HG03558 (cell line): ENCODE measurements at regions not wholly inside any gene's neighbourhood (a gene's known extent, or its start where the extent isn't known, plus 50 kb on each side); places are given as distances from the start of the nearest gene placed in this dataset.
"Not testable (repeated sequence)": the region's sequence is repeated elsewhere in the genome, so short reads cannot be mapped to it uniquely, and the experiment has no call there.

Source experiments
- ATAC-seq: cut with Tn5 transposase; IDR thresholded peaks from one replicate; pipeline ENCODE4 v1.9.1; 2021; ENCODE audit warnings: moderate number of reproducible peaks; ENCODE audit not compliant: unreplicated experiment; ENCODE audit errors: extremely low read depth

DNA sequence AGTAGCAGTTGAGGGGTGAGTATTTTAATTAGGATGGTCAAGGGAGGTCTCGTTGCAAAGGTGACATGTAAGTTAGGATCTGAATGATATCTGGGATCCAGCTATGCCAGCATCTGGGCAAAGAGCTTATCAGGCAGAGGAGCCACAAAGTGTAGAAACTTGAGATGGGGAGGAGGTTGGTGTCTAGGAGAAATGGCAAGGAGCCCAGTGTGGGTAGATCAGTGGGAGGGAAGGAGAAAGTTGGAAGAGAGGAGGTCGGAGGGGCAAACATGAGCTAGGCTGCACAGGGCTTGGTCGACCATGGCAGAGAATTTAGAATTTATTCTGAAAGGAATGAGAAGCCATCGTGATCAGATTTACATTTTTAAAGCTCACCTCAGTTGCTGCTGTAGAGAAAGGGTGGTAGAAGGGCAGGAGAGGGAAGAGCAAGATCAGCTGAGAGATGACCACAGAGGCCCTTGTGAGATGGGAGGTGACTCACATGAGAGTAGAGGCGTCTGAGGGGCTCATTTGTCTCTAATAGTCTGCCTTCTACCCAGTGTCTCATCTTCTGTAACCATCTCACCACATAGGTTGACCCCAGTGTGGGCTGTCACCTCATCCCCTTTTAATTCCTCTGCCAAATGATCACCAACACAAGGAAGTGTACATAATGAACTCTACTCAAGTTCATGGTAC is 170.0 kb downstream of the ETAA1 start:
- ATAC-seq = no peak

DNA sequence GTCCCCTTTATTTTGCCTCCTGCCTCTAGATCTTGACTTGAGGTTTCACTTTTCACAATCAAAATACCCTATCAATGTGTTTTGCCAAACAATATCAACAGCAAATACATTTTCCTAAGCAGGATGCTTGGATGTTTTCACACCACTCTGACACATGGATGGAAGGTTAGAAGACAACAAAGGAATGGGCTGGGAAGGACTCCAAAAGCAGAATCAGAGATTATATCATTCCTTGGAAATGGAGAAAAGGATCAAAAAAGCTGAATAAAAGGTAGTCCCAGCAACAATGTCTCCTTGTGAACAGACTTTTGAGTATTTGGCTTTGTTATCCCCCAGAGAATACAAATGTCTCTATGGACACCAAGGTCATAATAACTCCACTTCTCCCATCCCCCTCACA is 170.8 kb downstream of the ETAA1 start:
- no peak for ATAC-seq

DNA sequence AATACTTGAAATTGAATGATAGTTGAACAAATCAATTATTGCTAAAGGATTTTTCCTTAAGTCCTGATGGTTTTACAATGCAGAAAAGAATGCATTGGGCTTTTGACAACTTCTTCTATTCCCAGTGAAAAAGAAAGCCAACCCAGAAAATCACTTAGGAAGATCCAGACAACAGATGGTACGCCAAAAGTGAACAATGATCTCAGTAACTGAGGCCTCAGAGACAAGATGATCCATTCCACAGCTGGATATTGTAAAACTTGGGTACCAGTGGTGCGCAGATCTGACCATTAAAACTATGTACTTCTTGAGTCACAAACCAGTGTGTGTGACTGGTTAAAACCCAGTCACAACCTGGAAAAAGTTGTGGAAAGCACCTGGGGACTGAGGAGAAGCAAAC is 173.5 kb downstream of the ETAA1 start:
- no peak for ATAC-seq

DNA sequence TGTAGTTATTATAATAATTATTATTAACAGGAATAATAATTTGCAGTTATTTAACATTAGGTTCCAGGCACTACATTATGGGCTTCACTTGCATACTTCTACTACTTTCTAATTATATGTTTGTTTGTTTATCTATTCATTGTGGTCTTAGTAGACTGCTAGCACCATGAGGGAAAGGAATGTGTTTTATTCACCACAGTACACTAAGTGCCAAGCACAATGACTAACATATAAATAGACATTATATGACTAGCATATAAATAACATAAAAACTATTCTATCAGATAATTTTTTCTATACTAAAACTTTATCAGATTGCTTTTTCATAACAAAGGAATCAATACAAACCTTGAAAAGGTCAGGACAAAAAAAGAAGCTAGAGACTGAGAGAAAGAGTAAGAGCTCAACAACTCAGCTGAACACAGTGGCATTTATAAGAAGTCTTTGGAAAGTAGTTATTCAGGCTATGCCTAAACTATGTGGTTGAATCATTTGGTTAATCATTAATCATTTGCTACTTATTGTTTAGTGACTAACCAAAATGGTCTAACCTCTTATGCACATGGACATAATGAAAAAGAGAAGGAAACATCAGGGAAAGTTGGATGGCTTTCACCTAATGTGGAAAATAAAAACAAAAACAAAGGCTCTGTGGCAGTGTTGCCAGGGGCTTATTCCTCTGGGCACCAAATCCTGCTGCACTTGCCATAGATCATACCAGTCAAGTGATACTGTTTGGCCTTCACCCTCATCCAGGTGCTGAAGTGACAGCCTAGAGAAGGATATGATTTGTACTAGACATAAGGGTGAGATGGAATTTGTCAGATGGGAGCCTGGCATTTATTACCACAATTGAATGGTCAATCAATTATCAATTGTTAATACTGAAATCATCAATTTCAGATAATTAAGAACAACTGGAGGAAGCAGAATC is 174.9 kb downstream of the ETAA1 start:
- no peak for ATAC-seq

DNA sequence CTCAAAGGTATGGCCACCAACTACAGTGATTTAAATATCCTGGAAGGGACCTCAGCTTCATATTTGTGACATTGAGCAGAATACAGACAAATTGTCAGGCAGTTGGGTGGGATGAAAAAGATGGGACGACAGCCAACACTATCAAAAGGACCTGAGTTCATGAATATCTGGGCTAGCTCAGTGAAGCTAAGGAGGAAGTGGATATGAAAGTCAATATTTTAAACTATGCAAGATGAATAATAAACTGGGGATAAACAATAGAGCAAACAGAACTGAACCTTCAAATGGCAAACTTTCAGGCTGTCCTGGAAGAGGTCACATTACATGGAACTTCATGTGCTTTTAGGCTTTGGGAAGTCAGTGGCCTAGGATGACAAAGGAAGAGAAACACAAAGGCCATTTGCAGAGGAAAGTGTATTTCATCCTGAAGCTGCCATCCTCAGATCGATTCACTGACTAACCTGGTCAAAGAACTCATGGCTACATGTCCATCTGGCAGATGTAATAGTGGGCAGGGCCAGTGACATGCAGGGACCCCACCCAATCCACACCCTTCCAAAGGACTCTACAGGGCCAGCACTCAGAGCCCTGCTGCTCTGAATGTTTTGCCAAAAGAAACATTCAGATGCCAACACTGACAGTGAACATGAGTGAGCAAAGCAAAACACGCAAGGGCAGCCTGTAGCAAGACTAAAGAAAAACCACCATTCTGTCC is 175.7 kb downstream of the ETAA1 start:
- ATAC-seq = no peak

DNA sequence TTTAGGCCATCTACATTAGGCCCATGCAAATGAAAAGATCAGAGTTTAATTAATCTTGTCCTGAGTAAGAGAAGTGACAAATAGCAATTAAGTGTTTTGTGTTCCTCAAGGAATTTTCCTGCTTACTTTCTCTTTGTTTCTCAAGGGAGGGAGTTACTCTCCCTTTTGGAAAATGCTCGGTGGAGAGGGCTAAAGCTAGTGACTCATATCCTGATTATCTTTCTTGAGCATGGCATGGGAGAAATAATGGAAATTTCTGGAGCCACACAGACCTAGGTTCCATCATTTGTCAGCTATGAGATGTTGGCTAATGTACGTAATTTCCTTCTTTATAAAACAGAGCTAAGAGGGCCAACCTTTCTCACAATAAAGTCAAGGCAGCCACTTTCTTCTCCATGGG is 177.1 kb downstream of the ETAA1 start:
- no peak for ATAC-seq

DNA sequence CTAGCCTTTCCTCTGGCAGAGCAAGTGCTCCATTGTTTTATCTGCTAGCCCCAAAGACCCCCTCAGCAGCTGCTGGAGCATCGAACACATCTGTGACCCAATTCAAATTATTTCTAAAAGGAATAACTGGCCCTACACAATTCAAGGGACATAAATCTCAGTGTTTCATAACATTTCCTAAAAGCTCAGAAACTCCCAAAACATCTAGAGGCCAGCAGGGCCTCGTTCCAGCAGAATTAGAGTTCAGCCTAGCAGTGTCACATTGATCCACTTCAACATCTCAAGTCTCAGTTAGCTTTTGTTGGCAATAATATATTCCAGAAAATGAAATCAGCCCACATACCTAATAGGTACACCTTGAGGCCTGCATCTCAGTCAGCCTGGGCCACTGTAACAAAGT is 179.1 kb downstream of the ETAA1 start:
- no peak for ATAC-seq

DNA sequence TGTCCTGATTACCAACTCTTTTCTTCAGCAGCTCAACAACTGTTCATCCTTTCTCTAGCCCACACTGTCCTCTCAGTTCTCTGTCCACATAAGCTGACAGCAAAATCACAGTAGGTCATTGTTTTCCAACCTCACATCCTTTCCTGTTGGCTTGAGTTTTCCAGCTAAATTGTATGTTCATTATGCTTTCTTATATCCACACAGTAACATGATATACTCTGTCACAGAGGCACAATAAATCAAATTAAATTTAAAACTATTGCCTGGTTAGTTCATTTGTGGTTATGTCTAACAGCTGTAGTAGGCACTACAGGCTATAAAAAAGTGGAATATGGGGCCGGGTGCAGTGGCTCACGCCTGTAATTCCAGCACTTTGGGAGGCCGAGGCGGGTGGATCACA is 179.9 kb downstream of the ETAA1 start:
- no peak for ATAC-seq

DNA sequence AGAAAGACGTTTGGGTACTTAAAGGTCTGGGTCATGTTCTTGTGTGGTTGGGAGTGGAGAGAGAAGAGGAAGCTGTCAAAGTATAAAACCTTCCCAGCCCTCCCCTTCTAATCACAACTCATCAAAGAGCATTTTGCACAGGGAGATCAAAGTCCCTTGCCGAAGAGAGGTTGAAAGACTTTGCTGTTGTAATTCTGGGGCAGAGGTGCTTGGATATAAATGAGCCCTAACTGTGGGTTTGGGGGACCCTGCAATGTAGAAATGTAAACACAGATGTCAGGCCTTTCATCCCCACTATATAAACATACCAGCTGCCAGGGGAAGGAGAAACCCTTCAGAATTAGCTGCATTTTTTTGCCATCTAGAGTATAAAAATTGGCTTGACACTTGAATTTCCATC is 182.1 kb downstream of the ETAA1 start:
- ATAC-seq = no peak

DNA sequence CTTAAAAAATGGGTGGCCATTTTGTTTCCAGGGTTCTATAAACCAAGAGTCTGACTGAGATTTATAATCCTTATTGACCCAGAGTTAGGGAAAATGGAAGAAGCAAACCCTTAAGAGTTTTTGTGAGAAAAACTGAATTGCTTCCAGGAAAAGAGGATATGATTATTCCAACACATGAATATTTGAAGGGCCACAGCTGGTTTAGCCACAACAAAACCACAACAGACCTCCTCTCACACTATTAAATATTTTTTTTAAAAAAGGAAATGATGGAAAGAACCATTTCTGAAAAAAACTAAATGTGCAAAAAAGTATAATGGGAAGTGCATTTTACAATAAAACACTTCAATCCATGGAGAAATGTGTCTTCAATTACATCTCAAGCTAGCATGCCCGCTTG is 182.7 kb downstream of the ETAA1 start:
- no peak for ATAC-seq

DNA sequence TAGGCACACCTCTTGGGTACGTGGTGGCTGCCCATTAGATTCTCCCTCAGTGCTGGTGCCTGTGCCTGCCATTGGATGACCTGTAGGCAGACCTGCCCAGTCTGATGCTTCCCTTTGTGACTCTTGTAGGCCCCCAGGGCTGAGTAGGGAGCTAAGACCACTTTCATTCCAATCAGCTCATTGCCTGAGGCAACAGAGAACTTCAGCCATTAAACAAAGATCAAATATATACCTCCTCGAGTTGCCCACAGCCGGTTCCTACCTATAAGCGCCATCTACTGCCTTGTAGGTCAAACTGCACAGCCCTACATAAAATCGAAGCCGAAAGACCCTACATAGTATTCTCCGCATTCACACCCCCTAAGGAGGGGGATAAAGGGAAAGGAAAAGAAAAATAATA is 184.6 kb downstream of the ETAA1 start:
- no peak for ATAC-seq

DNA sequence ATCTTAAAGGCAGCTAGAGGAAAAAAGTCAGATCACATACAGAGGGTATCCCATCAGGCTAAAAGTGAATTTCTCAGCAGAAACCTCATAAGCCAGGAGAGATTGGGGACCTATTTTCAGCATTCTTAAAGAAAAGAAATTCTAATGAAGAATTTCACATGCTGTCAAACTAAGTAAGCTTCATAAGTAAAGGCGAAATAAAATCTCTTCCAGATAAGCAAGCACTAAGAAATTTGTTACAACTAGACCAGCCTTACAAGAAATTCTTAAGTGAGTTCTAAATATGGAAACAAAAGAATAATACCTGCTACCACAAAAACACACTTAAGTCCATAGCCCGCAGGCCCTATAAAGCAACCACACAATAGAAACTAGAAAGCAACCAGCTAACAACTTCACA is 186.1 kb downstream of the ETAA1 start:
- ATAC-seq = no peak

DNA sequence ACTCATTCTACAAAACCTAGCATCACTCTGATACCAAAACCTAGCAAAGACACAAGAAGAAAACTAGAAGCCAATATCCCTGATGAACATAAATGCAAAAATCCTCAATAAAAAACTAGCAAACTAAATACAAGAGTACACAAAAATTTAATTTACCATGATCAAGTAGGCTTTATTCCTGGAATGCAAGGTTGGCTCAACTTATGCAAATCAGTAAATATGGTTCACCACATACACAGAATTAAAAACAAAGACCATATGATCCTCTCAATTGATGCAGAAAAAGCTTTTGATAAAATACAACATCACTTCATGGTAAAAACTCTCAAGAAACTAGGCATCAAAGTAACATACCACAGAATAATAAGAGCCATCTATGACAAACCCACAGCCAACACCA is 188.3 kb downstream of the ETAA1 start:
- no peak for ATAC-seq

DNA sequence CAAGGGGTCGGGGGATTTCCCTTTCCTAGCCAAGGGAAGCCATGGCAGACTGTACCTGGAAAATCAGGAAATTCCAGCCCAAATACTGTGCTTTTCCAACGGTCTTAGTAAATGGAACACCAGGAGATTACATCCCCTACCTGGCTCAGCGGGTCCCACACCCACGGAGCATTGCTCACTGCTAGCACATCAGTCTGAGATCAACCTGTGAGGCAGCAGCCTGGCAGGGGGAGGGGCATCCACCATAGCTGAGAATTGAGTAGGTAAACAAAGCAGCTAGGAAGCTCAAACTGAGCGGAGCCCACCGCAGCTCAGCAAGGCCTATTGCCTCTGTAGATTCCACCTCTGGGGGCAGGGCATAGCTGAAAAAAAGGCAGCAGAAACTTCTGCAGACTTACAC is 192.0 kb downstream of the ETAA1 start:
- ATAC-seq = not testable (repeated sequence)

DNA sequence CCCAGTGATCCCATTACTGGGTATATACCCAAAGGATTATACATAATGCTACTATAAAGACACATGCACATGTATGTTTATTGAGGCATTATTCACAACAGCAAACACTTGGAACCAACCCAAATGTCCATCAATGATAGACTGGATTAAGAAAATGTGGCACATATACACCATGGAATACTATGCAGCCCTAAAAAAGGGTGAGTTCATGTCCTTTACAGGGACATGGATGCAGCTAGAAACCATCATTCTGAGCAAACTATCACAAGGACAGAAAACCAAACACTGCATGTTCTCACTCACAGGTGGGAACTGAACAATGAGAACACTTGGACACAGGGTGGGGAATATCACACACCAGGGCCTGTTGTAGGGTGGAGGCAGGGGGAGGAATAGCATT is 197.4 kb downstream of the ETAA1 start:
- ATAC-seq = not testable (repeated sequence)

DNA sequence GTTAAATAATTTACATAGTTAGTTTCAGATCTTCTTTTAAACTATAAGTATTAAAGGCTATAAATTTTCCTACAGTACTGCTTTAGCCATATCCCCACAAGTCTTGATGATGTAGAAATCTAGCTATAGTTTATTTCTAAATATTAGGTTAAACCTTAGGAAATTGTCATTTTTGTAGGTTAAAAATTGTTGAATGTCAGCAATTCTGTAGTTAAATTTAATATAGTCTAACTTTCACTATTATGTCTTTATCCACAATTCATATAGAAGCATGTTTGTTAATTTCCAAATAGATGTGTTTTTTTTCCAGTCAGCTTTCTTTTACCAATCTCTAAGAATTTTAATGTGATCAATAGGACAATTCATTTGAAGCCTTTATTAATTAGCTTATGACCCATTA is 199.7 kb downstream of the ETAA1 start:
- no peak for ATAC-seq

DNA sequence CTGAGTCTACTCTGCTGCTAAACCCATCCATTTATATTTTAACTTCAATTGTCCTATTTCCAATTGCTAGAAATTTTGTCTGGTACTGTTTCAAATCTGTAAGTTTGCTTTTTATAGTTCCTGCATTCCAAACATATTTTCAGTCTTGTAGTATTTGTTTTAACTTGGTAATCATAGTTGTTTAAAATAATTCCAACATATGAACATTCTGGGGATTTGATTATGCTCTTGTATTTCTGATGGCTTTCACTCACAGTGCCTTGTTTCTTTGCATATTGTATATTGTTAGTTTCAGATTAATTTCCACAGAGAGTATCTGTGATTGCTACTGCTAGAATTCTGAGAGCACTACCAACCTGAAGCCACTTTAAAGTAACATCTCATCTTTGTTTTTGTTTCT is 202.4 kb downstream of the ETAA1 start:
- ATAC-seq = no peak

DNA sequence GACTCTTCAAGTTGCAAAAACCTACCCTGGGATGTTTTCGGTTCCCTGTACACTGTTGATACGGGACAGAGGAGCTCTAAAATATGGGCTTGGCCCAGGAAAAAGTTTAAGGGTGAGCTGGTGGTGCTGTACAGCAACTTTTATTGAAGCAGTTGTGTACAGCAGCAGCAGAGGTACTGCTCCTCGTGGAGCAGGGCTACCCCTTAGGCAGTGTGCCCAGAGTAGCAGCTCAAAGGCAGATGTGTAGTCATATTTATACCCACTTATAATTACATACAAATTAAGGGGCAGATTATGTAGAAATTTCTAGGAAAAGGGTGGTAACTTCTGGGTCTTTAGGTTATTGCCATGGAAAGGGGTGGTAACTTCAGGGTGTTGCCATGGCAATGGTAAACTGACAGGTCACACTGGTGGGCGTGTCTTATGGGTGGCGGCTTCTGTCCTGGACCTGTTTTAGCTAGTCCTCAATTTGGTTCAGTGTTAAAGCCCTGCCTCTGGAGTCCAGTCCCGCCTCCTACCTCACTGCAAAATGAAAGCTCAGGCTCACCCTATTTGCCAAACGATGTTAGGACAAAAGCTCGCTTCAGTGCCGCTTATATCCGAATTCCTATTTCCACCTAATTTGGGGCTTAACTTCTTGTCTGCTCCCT is 203.2 kb downstream of the ETAA1 start:
- ATAC-seq = no peak

DNA sequence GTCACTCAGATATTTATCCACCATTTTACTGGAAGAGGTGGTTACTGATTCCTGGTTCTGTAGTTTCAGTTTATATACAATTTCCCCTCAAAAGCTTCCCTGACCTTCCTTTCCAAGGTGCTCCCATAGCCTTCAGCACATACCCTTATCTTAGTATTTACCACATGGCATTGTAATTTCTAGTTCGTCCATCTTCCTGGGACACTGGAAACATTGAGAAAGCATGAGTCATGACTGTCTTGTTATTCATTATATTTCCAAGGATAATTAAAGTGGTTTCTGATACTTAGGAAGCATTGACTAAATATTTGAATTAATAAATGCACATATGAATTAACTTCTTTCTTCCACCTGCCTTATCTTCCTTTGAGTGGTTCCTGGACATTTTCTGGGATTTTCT is 203.8 kb downstream of the ETAA1 start:
- ATAC-seq = no peak

DNA sequence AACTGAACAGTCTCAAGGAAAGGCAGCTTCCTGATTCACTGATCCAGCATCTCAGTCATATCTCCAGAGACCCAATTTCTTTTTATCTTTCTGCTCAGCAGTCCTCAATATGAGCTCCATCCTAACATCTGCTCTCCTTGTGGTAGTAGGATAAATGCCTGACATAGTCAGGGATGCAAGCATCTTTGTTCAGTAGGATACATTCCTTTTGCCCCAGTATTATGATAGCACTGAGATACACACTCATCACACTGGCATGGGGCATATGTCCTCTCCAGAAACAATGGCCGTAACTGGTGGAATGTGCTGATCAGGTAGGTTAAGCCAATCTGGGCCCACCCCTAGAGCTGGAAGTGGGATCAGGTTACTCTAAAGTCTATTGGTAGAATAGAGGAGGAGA is 207.2 kb downstream of the ETAA1 start:
- ATAC-seq = no peak

DNA sequence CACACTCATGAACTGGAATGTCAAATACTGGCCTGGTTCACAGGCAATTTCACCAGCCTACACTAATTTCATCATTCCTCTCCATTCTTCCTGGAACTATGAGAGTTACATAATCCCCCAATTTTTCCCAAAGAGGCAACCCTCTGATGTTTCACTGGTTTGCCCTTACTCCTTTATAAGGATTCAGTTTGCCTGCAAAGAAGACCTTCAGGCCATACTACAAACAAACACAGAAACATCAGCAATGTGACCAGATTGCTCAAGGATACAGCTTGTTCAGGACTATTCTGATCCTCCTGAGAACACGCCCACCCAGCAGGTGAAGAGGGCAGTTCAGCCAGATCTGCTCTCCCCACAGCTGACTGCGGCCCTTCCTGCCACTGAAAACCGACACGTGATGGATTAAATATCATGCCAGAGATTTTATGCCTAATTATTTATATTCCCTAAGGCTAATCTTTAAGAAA is 215.5 kb downstream of the ETAA1 start:
- no peak for ATAC-seq
